HEK293T (cell line): ENCODE measurements at regions not wholly inside any gene's neighbourhood (a gene's known extent, or its start where the extent isn't known, plus 50 kb on each side); places are given as distances from the start of the nearest gene placed in this dataset.

Source experiments
- ARNT ChIP-seq: fragments of 450-650 bp; IDR thresholded peaks from 2 replicates; pipeline ENCODE4 v1.6.1; 2017; ENCODE audit warnings: mild to moderate bottlenecking
- BHLHE40 ChIP-seq: fragments of 450-650 bp; IDR thresholded peaks from 2 replicates; pipeline ENCODE4 v1.6.1; 2016; ENCODE audit warnings: mild to moderate bottlenecking, moderate library complexity, borderline replicate concordance
- ELF4 ChIP-seq: fragments of 450-650 bp; IDR thresholded peaks from 2 replicates; pipeline ENCODE4 v1.6.1; 2017; ENCODE audit warnings: antibody characterized with exemption
- FOXA1 ChIP-seq: fragments of 450-650 bp; IDR thresholded peaks from 2 replicates; pipeline ENCODE4 v1.6.1; 2016; ENCODE audit warnings: mild to moderate bottlenecking
- FOXK2 ChIP-seq: fragments of 450-650 bp; IDR thresholded peaks from 2 replicates; pipeline ENCODE4 v1.6.1; 2016; ENCODE audit warnings: mild to moderate bottlenecking
- L3MBTL2 ChIP-seq: fragments of 450-650 bp; conservative IDR thresholded peaks from 2 replicates; pipeline ENCODE4 v1.6.1; 2016; ENCODE audit warnings: mild to moderate bottlenecking
- LEF1 ChIP-seq: fragments of 450-650 bp; IDR thresholded peaks from 2 replicates; pipeline ENCODE4 v1.6.1; 2017; ENCODE audit warnings: mild to moderate bottlenecking, borderline replicate concordance
- NFRKB ChIP-seq: fragments of 450-650 bp; IDR thresholded peaks from 2 replicates; pipeline ENCODE4 v1.6.1; 2016; ENCODE audit warnings: mild to moderate bottlenecking, moderate library complexity
- PKNOX1 ChIP-seq: fragments of 450-650 bp; IDR thresholded peaks from 2 replicates; pipeline ENCODE4 v1.6.1; 2016
- SP1 ChIP-seq: fragments of 450-650 bp; IDR thresholded peaks from 2 replicates; pipeline ENCODE4 v1.6.1; 2017
- SUZ12 ChIP-seq: fragments of 450-650 bp; IDR thresholded peaks from 2 replicates; pipeline ENCODE4 v1.6.1; 2016; ENCODE audit warnings: mild to moderate bottlenecking
- TARDBP ChIP-seq: fragments of 450-650 bp; IDR thresholded peaks from 2 replicates; pipeline ENCODE4 v1.6.1; 2016
- ZNF384 ChIP-seq: fragments of 450-650 bp; IDR thresholded peaks from 2 replicates; pipeline ENCODE4 v1.6.1; 2016

GRCh38 chr5:56402266-56403220 lies 169.4 kb upstream of the ANKRD55 start:
- no peak for TF ChIP-seq SP1
- no peak for TF ChIP-seq ELF4
- TF ChIP-seq FOXA1, result no peak
- no peak for TF ChIP-seq BHLHE40
- TF ChIP-seq FOXK2, result no peak
- TF ChIP-seq ARNT, result no peak
- no peak for TF ChIP-seq SUZ12
- no peak for TF ChIP-seq TARDBP
- TF ChIP-seq L3MBTL2, result no peak
- no peak for TF ChIP-seq NFRKB
- TF ChIP-seq PKNOX1, result no peak
- no peak for TF ChIP-seq ZNF384
- no peak for TF ChIP-seq LEF1
